IMR-90 (cell line): ENCODE measurements at regions not wholly inside any gene's neighbourhood (a gene's known extent, or its start where the extent isn't known, plus 50 kb on each side); places are given as distances from the start of the nearest gene placed in this dataset.

Experiments used
- ATAC-seq: fragments of 200-7000 bp; cut with Tn5 transposase; 2 replicates; pipeline ENCODE4 v1.9.1; 2020; ENCODE audit warnings: low read depth, mild to moderate bottlenecking, moderate library complexity
- BruUV-seq: library from RNA; stranded (reverse); fragments of 400-500 nt; replicated peaks from 2 replicates; lab custom pipeline; 2021; lab: Mats Ljungman, UMichigan
- CTCF ChIA-PET: fragments of 300-600 bp; formaldehyde crosslinking; extraction: SDS; loops from one replicate; lab custom pipeline; 2021; ENCODE audit warnings: antibody characterized with exemption; lab: Yijun Ruan, JAX
- POLR2A ChIA-PET: fragments of 300-600 bp; sonication (Branson Sonifier 250); formaldehyde crosslinking; loops from one replicate; lab custom pipeline; 2022; ENCODE audit warnings: antibody characterized with exemption; ENCODE audit not compliant: unreplicated experiment; lab: Charles Lee
- DNase-seq: peaks from one replicate; pipeline ENCODE4 v3.0.0; 2013
- H2AFZ ChIP-seq: replicated peaks from 2 replicates; pipeline ENCODE3; 2013; ENCODE audit warnings: low read length, mild to moderate bottlenecking; ENCODE audit not compliant: poor library complexity
- H2AK5ac ChIP-seq: 2 replicates; pipeline ENCODE4 v1.6.1; 2013; ENCODE audit warnings: low read depth, low read length, inconsistent platforms
- H2AK9ac ChIP-seq: replicated peaks from 2 replicates; pipeline ENCODE3; 2013; ENCODE audit warnings: mild to moderate bottlenecking, low read depth, low read length, moderate library complexity; ENCODE audit not compliant: poor library complexity
- H2BK120ac ChIP-seq: 2 replicates; pipeline ENCODE4 v1.6.1; 2013; ENCODE audit warnings: low read depth, low read length, inconsistent platforms
- H2BK15ac ChIP-seq: 3 replicates; pipeline ENCODE4 v1.6.1; 2013; ENCODE audit warnings: low read depth, low read length, inconsistent platforms
- H2BK20ac ChIP-seq: 2 replicates; pipeline ENCODE4 v1.6.1; 2013; ENCODE audit warnings: low read depth, mild to moderate bottlenecking, inconsistent platforms, low read length, moderate library complexity
- H2BK5ac ChIP-seq: 2 replicates; pipeline ENCODE4 v1.6.1; 2013; ENCODE audit warnings: mild to moderate bottlenecking, low read depth, low read length, inconsistent platforms; ENCODE audit not compliant: poor library complexity, severe bottlenecking
- H3K14ac ChIP-seq: replicated peaks from 2 replicates; pipeline ENCODE4 v1.6.1; 2013; ENCODE audit warnings: low read depth, low read length, inconsistent platforms
- H3K18ac ChIP-seq: 2 replicates; pipeline ENCODE4 v1.6.1; 2013; ENCODE audit warnings: low read depth, low read length, control low read depth
- H3K23ac ChIP-seq: 2 replicates; pipeline ENCODE4 v1.6.1; 2013; ENCODE audit warnings: low read depth, low read length, inconsistent platforms
- H3K27ac ChIP-seq: 2 replicates; pipeline ENCODE4 v1.5.1; 2013; ENCODE audit warnings: mild to moderate bottlenecking, control low read depth, low read length; ENCODE audit not compliant: insufficient read depth
- H3K27me3 ChIP-seq: 2 replicates; pipeline ENCODE4 v1.6.1; 2013; ENCODE audit warnings: low read length; ENCODE audit not compliant: control insufficient read depth, insufficient read depth
- H3K36me3 ChIP-seq: 2 replicates; pipeline ENCODE4 v1.6.1; 2013; ENCODE audit warnings: low read length, mixed read lengths; ENCODE audit not compliant: control insufficient read depth, insufficient read depth
- H3K4ac ChIP-seq: 2 replicates; pipeline ENCODE4 v1.6.1; 2013; ENCODE audit warnings: low read depth, low read length, inconsistent platforms
- H3K4me1 ChIP-seq: 2 replicates; pipeline ENCODE4 v1.6.1; 2013; ENCODE audit warnings: low read length, mixed read lengths; ENCODE audit not compliant: control insufficient read depth, insufficient read depth
- H3K4me2 ChIP-seq: 2 replicates; pipeline ENCODE4 v1.6.1; 2013; ENCODE audit warnings: low read depth, mild to moderate bottlenecking, control low read depth, low read length, moderate library complexity
- H3K4me3 ChIP-seq: 2 replicates; pipeline ENCODE4 v1.5.1; 2013; ENCODE audit warnings: low read depth, mild to moderate bottlenecking, control low read depth, low read length, moderate library complexity; ENCODE audit not compliant: insufficient read depth
- H3K56ac ChIP-seq: 2 replicates; pipeline ENCODE4 v1.6.1; 2013; ENCODE audit warnings: low read length, inconsistent platforms; ENCODE audit not compliant: insufficient read depth; ENCODE audit errors: extremely low read depth
- H3K79me1 ChIP-seq, 2 experiments: 2 replicates each; pipeline ENCODE4 v1.6.1; 2013; ENCODE audit warnings: low read length in 2 of 2, inconsistent platforms in 1 of 2, low read depth in 1 of 2
- H3K9ac ChIP-seq: 2 replicates; pipeline ENCODE4 v1.6.1; 2013; ENCODE audit warnings: low read depth, low read length, control low read depth
- H3K9me1 ChIP-seq: 2 replicates; pipeline ENCODE4 v1.6.1; 2013; ENCODE audit warnings: low read length, inconsistent platforms; ENCODE audit not compliant: insufficient read depth
- H3K9me3 ChIP-seq: 2 replicates; pipeline ENCODE4 v1.6.1; 2013; ENCODE audit warnings: low read length; ENCODE audit not compliant: control insufficient read depth, insufficient read depth
- H4K20me1 ChIP-seq: 2 replicates; pipeline ENCODE4 v1.6.1; 2013; ENCODE audit warnings: low read length, inconsistent platforms; ENCODE audit not compliant: insufficient read depth
- H4K5ac ChIP-seq: 2 replicates; pipeline ENCODE4 v1.6.1; 2013; ENCODE audit warnings: mild to moderate bottlenecking, low read depth, low read length, control low read depth
- H4K8ac ChIP-seq, 2 experiments: 2 replicates each; pipeline ENCODE4 v1.6.1; 2013; ENCODE audit warnings: low read depth in 2 of 2, low read length in 2 of 2, control low read depth in 1 of 2, inconsistent platforms in 1 of 2
- H4K91ac ChIP-seq: 2 replicates; pipeline ENCODE4 v1.6.1; 2013; ENCODE audit warnings: low read depth, low read length, inconsistent platforms; ENCODE audit not compliant: insufficient read depth
- CEBPB ChIP-seq: IDR thresholded peaks from 2 replicates; pipeline ENCODE4 v1.6.1; 2012; ENCODE audit warnings: low read depth, low read length, improper control_type of control experiment
- WGBS, 2 experiments: methylation state at CpG; one replicate each; pipeline versions ENCODE4 v1.1.5 to v1.1.7; 2013; ENCODE audit warnings: missing lambda C conversion rate in 2 of 2; ENCODE audit not compliant: insufficient read length in 1 of 2; ENCODE audit errors: extremely low coverage in 2 of 2; 5-methylcytosine and 5-hydroxymethylcytosine counted together
- dilution Hi-C: fragments of 300-500 bp; cut with HindIII; formaldehyde crosslinking; loops from one replicate; pipeline ENCODE4 v1.14.3; 2018; ENCODE audit warnings: low sequenced_read_pairs; ENCODE audit not compliant: unreplicated experiment
- in situ Hi-C: fragments of 300-500 bp; cut with MboI; formaldehyde crosslinking; loops from 3 replicates; pipeline ENCODE4 v1.14.3; 2019; ENCODE audit warnings: low sequenced_read_pairs, inconsistent platforms, mixed read lengths
- intact Hi-C: fragments of 100-400 bp; cut with micrococcal nuclease; formaldehyde crosslinking; loops from 2 replicates; pipeline ENCODE4 v1.10.0; 2022

DNA sequence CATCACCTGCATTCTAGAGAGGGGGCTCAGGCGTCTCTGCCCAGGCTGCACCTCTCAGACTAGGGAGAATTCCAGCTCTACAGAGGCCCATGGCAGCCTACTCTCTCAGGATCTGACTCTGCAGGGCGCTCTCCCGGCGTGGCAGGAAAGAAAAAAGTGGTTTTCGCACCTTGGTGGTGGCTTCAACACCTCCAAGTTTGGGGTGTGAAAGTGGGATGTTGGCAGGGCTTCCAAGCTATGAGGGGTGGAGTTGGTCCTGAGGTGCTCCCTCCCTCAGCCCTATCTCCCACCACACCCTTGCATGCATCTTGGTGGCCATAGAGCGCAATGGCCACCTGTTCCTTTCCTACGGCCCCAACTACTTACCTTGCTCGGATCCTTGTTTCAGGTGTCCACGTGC, 166.5 kb downstream of the VSIG4 start:
- CTCF ChIA-PET: no interaction called here
- dilution Hi-C loops (no loop called here), intact Hi-C loops (no loop called here), in situ Hi-C loops (no loop called here)
- Histone ChIP-seq H4K8ac (no peak overlapping the region), H2BK5ac (no peak overlapping the region), H2AFZ (no peak overlapping the region), H3K56ac (no peak overlapping the region), H3K4me2 (no peak overlapping the region), H2BK20ac (no peak overlapping the region), H2AK9ac (no peak overlapping the region), H3K36me3 (no peaks in the 10 kb centered on the region), H3K14ac (no peak overlapping the region), H2BK15ac (no peak overlapping the region), H2AK5ac (no peak overlapping the region), H3K79me1 (no peaks in the 10 kb centered on the region), H3K18ac (no peak overlapping the region), H2BK120ac (no peak overlapping the region), H4K91ac (no peak overlapping the region), H3K27ac (no peak overlapping the region), H3K9ac (no peak overlapping the region), H3K4me3 (no peak overlapping the region), H3K9me3 (no peaks in the 10 kb centered on the region), H3K27me3 (no peaks in the 10 kb centered on the region), H4K5ac (no peak overlapping the region), H4K20me1 (no peaks in the 10 kb centered on the region), H3K23ac (no peak overlapping the region), H3K4ac (no peak overlapping the region), H3K4me1 (no peaks in the 10 kb centered on the region), H3K9me1 (no peaks in the 10 kb centered on the region)
- WGBS, 2 experiments: 63% methylated on average over 3 of the region's 9 CpGs; no CpG with 5 or more reads in 1 of the 2 experiments
- POLR2A ChIA-PET: no interaction called here
- ATAC-seq (no peak), DNase-seq (no peak)
- BruUV-seq: no TSS peak
- TF ChIP-seq CEBPB: no peak
